GM10266 (cell line): ENCODE measurements at regions not wholly inside any gene's neighbourhood (a gene's known extent, or its start where the extent isn't known, plus 50 kb on each side); places are given as distances from the start of the nearest gene placed in this dataset.

Experiments
- DNase-seq: peaks from one replicate; pipeline ENCODE4 v3.0.0; 2012; ENCODE audit errors: extremely low spot score
- CTCF ChIP-seq: IDR thresholded peaks from 2 replicates; pipeline ENCODE4 v1.5.1; 2012; ENCODE audit warnings: mild to moderate bottlenecking, low read depth; ENCODE audit not compliant: control insufficient read depth, insufficient read depth; ENCODE audit errors: missing control alignments

DNA sequence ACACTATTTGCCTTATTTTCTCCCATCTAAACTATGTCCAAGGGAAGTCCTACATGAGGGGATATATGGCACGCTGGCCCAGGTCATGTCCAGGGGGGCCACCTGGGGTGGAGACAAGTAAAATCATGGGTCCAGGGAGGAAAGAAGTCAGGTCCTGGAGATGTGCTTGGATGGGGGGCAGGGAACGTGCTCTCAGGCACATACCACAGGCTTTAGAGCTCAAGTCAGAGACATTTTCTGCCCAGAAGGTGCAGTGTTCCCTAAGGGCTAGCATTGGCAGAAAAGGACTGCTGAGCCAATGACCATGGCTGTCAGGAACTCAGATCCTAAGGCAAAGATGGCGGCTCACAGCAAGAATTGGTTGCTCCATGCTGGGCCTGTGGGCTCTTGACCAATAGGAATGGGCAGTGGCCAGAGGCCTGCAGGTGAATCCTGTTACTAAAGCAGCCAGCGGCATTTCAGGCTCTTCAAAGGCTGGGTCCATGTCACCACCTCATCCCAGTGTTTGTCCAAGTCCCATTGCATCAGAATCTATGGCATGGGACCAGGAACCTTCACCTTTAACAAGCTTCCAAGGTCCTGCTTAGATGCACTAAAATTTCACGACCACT lies 175.0 kb downstream of the RPLP1 start:
- no peak for DNase-seq
- TF ChIP-seq CTCF = no peak

DNA sequence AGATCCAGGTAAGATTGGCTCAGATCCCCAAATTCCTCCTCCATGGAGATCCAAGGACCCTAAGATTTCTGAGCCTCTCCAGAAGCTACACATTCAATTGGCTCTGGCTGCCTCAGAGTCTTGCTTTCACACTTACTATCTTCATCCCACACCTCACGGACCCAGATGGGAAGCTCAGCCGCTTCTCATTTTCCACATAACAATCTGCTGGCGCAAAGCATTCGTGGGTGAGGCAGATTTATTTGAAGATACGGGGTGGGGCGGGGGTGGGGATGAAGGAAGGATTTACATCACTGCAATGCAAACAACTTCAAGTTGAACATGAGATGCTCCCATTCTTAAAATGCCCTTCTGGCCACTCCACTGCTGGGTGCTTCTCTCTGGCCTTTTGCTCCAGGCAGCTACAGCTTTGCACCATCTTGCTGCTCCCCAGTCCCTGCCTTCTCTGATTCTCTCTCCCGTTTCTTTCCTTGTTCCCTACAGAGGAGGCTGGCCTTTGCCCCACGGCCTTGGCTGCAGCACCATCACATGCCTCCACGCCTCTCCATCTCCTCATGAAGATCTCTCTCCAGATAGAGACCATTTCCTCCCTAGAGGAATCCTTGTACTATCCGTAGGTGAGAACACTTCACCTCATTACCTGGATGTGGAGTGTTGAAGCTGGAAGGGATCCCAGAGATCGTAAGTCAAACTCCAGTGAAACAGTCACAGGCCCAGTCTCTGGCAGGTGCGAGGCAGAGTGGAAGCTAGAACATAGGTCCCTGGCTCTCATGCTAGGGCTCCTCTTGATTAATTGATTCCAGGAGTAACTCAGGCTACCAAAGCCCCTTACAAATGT lies 175.9 kb downstream of the RPLP1 start:
- DNase-seq = no peak
- no peak for TF ChIP-seq CTCF

GRCh38 chr15:69629631-69630161 lies 177.1 kb downstream of the RPLP1 start:
- TF ChIP-seq CTCF = no peak
- DNase-seq = no peak

DNA sequence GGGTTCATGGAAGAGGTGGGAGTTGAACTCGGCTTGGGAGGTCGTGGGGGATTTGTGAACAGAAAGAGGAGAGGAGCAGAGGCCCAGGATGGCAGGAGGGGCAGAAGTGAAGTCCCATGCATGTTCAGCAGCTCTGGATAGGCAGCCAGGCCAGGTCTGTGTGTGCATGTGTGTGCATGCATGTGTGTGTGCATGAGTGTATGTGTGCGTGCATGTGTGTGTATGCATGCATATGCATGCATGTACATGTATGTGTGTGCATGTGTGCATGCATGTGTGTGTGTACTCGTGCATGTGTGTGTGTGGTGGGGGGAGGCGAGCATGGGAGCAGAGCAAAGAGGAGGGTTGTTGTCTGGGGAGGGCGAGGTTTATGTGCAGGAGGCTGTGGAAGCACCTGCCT lies 178.4 kb downstream of the RPLP1 start:
- no peak for TF ChIP-seq CTCF
- DNase-seq = no peak

- TF ChIP-seq CTCF = no peak
- DNase-seq = no peak
Measured at GRCh38 chr15:69631978-69632377, 179.4 kb downstream of the RPLP1 start.

DNA sequence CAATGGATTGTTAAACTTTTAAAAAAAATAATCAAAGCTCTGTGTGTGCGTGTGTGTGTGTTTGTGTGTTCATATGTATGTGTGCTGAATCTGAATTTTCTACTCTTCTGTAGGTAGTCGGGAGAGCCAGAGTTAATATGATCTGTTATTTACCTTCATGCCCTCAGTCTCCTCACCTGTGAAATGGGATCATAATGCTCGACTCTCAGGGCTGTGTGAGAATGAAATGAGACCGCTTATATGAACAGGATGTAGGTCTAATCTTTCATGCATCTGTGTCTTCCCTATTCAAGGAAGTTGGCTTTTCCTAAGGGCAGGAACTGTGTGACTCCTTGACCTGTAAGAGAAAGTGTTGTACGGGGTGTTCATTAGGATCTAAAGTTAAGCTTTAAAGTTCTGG lies 182.2 kb downstream of the RPLP1 start:
- no peak for TF ChIP-seq CTCF

More for the DNA sequence above, 182.2 kb downstream of the RPLP1 start:
- no peak for DNase-seq
